NCI-H345 (cell line): ENCODE measurements at regions not wholly inside any gene's neighbourhood (a gene's known extent, or its start where the extent isn't known, plus 50 kb on each side); places are given as distances from the start of the nearest gene placed in this dataset.
A peak's percentile ranks its signal among the peaks of the same experiment; 100 is the strongest.
"Not testable (repeated sequence)": the region's sequence is repeated elsewhere in the genome, so short reads cannot be mapped to it uniquely, and the experiment has no call there.

Experiments used
- DNase-seq: peaks from one replicate; lab custom pipeline; 2025; lab: John Stamatoyannopoulos, UW

DNA sequence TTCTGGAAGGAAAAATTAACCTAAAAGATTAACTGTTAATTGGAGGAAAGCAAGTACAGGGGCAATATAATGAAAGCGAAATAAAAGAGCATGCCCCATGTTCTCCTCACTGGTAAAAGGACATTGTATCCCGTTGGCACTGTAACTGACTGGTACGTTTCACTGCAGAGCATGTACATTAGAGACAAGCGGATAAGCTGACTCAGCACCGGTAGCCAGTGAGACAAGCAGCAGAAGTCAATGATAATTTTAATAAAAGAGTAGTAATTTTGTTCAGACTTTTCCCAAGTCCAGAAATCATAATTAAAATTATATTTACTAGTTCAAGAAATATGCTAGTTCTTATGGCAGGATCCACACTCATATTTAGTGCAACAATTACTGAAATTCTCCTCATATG is 161.5 kb upstream of the VWC2 start:
- no peak for DNase-seq

DNA sequence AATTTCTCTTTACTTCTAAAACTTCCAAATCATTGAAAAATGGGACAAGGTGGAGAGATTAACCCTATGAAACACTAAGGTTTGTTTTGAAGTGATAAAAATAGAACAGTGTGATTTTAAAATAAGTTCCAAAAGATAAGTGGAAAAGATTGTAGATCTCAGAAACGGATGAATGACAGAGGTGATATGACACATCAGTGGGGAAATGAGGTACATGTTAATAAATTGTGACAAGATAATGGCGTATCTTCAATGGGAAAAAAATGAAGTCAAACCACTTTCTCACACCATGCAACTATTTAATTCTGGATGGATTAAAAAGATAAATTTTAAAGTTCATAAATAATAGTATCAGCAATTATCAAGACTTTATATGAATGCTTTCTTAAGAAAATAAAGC is 159.7 kb upstream of the VWC2 start:
- DNase-seq: no peak

DNA sequence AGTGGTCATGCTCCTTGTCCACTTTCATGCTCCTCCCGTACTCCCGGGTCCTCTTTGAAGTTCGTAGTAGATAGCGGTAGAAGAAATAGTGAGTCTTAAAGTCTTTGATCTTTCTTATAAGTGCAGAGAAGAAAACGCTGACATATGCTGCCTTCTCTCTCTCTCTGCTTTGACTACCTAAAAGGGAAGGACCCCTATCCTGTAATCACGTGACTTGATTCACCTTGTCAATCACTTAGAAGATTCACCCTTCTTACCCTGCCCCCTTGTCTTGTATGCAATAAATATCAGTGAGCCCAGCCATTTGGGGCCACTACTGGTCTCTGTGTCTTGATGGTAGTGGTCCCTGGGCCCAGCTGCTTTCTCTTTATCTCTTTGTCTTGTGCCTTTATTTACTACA is 158.5 kb upstream of the VWC2 start:
- DNase-seq: not testable (repeated sequence)

DNA sequence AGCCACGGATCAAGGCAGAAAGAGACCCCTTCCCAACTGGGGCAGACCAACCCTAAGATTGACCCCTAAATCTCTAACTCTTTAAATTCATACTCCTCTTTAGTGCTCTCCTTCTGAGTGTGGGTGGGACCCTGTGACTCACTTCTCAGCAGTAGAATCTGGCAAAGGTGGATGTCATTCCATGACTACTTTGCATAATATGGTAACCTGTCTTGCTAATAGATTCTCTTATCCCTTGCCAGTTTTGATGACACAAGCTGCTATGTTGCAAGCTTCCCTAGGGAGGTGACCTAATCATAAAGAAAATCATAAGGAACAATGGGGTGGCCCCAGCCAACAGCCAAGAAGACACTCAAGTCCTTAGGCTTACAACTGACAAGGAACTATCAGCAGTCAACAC is 155.4 kb upstream of the VWC2 start:
- no peak for DNase-seq

GRCh38 chr7:49623943-49624342 is 149.5 kb upstream of the VWC2 start:
- DNase-seq: no peak

- no peak for DNase-seq
These were observed 148.8 kb upstream of the VWC2 start for GRCh38 chr7:49624611-49625010.

DNA sequence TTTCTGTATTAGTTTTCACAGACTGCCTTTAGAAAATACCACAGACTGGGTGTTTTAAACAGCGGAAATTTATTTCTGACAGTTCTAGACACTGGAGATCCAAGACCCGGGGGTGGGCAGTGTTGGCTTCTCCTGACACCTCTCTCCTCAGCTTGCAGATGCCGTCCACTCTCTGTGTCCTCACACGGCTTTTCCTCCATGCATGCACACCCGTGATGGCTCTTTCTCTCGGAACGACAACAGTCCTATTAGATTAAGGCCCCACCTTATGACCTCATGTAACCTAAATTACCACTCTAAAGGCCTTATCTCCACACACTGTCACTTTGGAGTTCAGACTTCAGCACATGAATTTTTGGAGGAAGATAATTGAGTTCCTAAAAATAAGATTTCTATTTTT is 142.9 kb upstream of the VWC2 start:
- DNase-seq: no peak

DNA sequence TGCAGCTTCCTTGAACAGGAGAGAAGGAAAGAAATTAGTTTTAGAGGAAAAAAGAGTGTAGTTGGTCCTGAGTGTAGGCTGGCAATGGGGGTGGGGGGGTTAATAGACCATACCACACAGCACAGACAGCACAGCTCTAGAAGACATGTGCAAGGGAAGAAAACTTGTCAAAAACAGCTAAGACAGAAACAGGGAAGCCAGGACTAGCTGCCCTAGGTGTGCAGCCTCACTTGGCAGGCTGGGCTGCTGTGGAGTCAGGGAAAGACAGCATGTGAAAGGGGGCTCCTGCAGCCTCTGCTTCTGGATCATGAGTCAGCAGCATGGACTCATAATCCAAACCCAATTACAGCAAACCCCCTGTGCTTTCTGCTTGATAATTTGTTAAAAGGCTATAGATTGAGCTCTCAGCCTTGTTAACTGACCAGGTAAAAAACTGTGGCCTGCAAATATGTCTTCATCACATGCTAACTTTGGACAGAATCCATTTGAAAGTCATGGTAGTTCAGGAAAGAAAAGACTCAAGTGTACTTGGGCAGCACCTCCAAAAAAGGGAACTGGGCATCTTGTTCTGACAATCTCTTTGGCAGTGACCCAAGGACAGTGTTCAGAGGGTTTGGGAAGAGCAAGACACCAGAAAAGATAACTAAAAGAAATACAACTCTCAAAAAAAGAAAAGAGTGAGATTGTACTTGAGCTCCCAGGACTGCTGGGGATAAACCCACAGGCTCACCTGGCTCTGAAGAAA is 142.2 kb upstream of the VWC2 start:
- DNase-seq: no peak

DNA sequence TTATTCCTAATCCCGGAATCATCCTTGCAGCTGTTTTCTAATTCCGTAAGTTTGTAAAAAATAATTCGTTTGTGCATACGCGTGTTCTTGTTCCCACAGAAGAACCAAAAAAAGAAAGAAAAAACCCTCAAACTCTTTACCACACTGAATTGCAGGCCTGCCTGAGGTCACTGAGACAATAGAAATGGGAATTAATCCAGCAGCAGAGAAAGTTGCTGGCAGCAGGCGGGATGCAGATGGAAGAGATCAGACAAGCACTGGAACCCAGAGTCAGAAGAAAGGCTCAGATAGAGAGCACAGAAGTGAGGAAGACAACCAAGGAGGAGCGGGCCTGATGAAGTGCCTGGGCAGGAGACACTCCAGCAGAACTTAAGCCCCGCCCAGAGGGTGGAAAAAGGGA is 141.5 kb upstream of the VWC2 start:
- DNase-seq: no peak

DNA sequence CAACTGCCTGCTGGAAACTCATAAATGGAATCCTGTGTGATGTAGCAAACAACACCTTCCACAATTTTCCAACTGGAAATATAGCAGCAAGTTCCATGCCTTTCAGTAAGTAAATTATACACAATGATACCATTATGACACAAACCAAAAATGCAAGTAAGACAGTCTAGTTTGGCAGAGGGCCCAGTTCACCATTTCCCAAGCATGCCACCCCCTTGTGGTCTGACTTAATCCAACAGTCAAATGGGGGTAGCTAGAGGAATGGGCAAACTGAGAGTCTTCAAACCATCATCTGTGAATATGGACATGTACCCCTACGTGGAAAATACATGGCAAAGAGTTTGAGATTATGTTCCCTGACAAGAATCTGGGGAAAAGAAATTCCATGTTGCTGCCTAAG is 137.6 kb upstream of the VWC2 start:
- DNase-seq: no peak

DNA sequence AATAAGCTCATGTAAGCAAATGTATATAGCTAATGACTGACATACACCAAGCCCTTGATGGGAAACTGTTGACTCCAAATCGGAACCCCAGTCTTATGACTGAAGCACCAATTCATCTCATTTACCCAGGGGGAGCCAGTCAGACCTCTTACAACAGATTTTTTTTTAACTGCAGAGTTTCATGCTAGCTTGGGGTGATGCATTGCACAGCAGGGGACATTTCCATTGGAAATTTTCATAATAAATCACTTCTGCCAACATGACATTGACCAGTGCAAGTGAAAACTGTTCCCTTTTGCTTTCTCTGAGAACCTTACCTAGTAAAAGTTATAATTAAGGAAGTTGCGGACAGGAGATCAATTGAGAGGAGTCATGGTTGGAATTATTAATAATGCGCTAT is 137.0 kb upstream of the VWC2 start:
- DNase-seq: no peak

- DNase-seq: no peak
These were observed 135.3 kb upstream of the VWC2 start for GRCh38 chr7:49638166-49638565.

DNA sequence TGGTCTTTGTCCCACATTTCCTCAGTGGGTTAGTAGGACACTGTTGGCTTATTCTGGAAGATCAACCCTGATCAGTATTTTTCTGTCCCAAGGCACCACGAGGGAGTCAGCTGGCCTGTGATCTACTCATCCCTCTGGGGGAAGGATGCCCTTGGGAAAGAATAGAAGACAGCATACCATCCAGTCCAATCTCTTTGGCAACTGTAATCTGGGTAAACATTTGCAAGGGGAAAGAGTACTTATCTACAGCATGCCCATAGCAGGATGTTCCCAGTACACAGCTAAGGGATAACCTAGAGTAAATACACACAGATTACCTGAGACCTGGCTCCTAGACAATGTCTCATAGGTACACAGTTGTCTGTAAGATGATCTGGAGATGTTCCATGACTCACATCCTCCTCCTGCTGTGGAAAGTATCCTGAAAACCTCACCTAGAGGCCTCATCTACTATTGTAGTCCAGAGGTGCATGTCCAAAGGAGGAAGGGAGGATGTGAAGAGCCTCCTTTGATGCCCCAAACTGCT is 134.3 kb upstream of the VWC2 start:
- no peak for DNase-seq

DNA sequence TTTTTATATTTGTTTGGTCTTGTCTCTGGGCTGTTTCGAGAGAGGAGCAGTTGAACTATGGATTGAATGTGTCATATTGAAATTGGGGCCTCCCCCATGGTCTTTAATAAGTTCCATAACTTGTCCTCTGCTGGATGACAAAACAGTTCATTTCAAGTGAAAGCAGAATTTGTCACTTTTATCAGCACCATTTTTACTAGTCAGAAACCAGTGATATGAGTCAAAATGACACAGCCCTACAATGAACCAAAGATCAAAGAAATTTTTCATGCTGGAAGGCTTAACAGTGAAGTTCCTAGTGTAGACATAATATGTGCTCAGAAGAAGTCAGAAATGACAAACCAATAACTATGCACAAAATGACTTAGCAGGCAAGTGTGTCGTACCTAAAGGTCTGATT is 133.6 kb upstream of the VWC2 start:
- DNase-seq: no peak

DNA sequence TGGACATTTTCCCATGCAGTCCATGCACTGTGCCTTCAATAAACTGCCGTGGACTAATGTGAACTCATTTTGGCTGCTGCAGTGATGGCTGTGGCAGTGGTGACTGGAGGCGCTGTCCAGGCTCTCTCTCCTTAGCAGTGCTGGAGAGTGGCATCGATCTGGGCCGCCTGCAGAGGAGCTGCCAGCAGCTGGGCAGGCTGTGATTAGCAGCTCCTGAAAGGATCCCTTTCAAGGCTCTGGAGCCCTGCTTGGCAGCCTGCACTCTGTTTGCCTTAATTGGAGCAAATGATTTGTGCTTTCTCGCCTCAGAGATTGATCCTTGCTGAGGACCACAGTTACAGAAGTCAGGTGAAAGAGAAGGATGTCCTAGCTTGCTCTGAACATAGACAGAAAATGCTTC is 130.1 kb upstream of the VWC2 start:
- DNase-seq: no peak

DNA sequence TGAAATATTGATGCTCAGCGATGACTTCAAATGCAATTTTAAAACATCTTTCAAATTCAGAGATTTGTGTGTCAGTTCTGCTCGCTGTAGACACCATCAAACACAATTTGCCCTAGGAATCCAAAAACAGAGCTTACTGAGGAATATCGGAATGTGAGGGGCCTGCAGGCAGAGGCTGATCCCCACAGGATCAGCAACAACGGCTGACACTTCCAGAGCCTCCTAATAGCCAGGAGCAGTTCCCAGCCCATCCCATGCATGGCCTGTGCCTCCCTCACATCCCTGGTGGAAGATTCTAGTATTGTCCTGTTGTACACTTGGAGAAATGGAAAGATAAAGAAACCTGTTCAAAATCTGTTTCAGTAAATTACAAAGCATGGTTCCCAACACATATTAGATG is 129.7 kb upstream of the VWC2 start:
- no peak for DNase-seq

DNA sequence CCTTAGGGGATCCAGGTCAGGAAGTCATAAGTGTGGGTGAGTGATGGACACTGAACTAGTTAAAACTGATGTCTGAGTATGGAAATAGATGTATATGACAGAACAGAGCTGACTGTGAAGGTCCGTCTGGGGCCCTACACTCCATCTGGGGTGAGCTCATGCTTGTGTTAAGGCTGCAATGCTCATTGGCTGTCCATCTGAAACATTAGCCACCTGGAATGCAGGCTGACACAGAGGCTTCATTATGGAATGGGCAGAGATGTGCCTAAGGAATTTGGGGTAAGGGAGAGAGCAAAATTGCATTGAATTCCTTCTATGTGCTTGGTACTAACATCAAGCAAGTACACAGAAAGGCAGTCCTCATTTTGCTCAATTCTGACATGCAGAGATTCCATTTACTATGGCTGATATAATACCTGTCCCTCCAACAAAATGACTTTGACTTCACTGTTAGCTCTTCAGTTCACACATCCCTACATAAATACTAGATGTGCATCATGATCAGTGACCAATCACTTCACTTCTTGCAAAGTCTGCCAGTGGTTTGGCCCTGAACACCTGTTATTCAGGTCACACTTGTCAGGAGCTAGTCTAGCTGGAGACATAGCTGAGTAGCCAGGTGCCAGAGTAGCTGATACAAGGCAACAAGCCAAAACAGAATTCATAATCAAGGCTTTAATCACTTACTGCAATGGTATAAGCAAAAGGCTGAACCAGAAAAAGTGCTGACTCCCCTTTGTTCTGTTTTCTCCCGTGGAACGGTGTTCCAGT is 128.9 kb upstream of the VWC2 start:
- no peak for DNase-seq

GRCh38 chr7:49645296-49645695 is 128.1 kb upstream of the VWC2 start:
- DNase-seq: no peak

GRCh38 chr7:49660170-49660783 is 113.2 kb upstream of the VWC2 start:
- no peak for DNase-seq

GRCh38 chr7:49660976-49661375 is 112.5 kb upstream of the VWC2 start:
- no peak for DNase-seq

DNA sequence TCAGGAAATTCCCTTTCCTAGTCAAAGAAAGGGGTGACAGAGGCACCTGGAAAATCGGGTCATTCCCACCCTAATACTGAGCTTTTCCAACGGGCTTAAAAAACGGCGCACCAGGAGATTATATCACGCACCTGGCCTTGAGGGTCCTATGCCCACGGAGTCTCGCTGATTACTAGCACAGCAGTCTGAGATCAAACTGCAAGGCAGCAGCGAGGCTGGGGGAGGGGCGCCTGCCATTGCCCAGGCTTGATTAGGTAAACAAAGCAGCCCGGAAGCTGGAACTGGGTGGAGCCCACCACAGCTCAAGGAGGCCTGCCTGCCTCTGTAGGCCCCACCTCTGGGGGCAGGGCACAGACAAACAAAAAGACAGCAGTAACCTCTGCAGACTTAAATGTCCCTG is 107.5 kb upstream of the VWC2 start:
- DNase-seq: not testable (repeated sequence)

- DNase-seq: no peak
These were observed 106.7 kb upstream of the VWC2 start for GRCh38 chr7:49666764-49667163.

- peak; percentile 65 for DNase-seq
These were observed 104.2 kb upstream of the VWC2 start for GRCh38 chr7:49669285-49669684.
